CD4-positive, alpha-beta T cell (primary cell): ENCODE measurements at regions not wholly inside any gene's neighbourhood (a gene's known extent, or its start where the extent isn't known, plus 50 kb on each side); places are given as distances from the start of the nearest gene placed in this dataset.

Source experiments
- ATAC-seq: fragments of 200-7000 bp; cut with Tn5 transposase; one replicate; pipeline ENCODE4 v1.10.0; 2022; ENCODE audit warnings: mild to moderate bottlenecking; ENCODE audit not compliant: poor library complexity
- CTCF ChIA-PET: fragments of 350-600 bp; sonication (Branson Sonifier 250); formaldehyde crosslinking; loops from one replicate; lab custom pipeline; 2021; ENCODE audit warnings: antibody characterized with exemption, inconsistent platforms; lab: Charles Lee
- POLR2A ChIA-PET: fragments of 350-600 bp; sonication (Branson Sonifier 250); formaldehyde crosslinking; loops from one replicate; lab custom pipeline; 2021; ENCODE audit warnings: antibody characterized with exemption, inconsistent platforms; lab: Charles Lee
- DNase-seq, 14 experiments: peaks; one replicate each; pipeline ENCODE4 v3.0.0-alpha.2; 2013 to 2020; ENCODE audit warnings: mixed read lengths in 2 of 14
- H3K27ac ChIP-seq, 2 donors: one replicate each; pipeline versions ENCODE4 v1.5.1 to v1.7.0; 2013; ENCODE audit warnings: low read length in 2 of 2, low read depth in 1 of 2, mild to moderate bottlenecking in 1 of 2
- H3K27me3 ChIP-seq, 2 experiments: 1 replicate in 1 of 2; 2 replicates in 1 of 2; pipeline versions ENCODE4 v1.6.1 to v1.7.0; 2013; ENCODE audit warnings: low read length in 2 of 2, control low read depth in 1 of 2, mild to moderate bottlenecking in 1 of 2, moderate library complexity in 1 of 2; ENCODE audit not compliant: insufficient read depth in 2 of 2, control insufficient read depth in 1 of 2
- H3K36me3 ChIP-seq: one replicate; pipeline ENCODE4 v1.6.1; 2013; ENCODE audit warnings: low read length, control low read depth; ENCODE audit not compliant: insufficient read depth
- H3K4me1 ChIP-seq: one replicate; pipeline ENCODE4 v1.6.1; 2013; ENCODE audit warnings: low read length, control low read depth; ENCODE audit not compliant: insufficient read depth
- H3K4me3 ChIP-seq: one replicate; pipeline ENCODE4 v1.5.1; 2013; ENCODE audit warnings: mild to moderate bottlenecking, low read length, moderate library complexity
- H3K9me3 ChIP-seq, 2 experiments: 1 replicate in 1 of 2; 2 replicates in 1 of 2; pipeline versions ENCODE4 v1.6.1 to v1.7.0; 2013; ENCODE audit warnings: low read length in 2 of 2, mild to moderate bottlenecking in 2 of 2, control low read depth in 1 of 2, moderate library complexity in 1 of 2; ENCODE audit not compliant: control insufficient read depth in 1 of 2, insufficient read depth in 1 of 2
- H3K27ac Mint-ChIP-seq: one replicate; pipeline ENCODE4 v1.8.0; 2020; ENCODE audit warnings: mixed read lengths
- H3K27me3 Mint-ChIP-seq: one replicate; pipeline ENCODE4 v1.8.0; 2021; ENCODE audit warnings: mixed read lengths
- H3K36me3 Mint-ChIP-seq: one replicate; pipeline ENCODE4 v1.8.0; 2021; ENCODE audit warnings: low read depth, mixed read lengths
- H3K4me1 Mint-ChIP-seq: one replicate; pipeline ENCODE4 v1.8.0; 2021; ENCODE audit warnings: low read depth, mixed read lengths
- H3K4me3 Mint-ChIP-seq: one replicate; pipeline ENCODE4 v1.8.0; 2020; ENCODE audit warnings: mild to moderate bottlenecking, mixed read lengths
- H3K9me3 Mint-ChIP-seq: one replicate; pipeline ENCODE4 v1.8.0; 2020; ENCODE audit warnings: mixed read lengths
- intact Hi-C, 2 experiments: fragments of 100-400 bp; cut with DNase I in 1 of 2; cut with micrococcal nuclease in 1 of 2; formaldehyde crosslinking; loops; one replicate each; pipeline versions ENCODE4 v1.15.1 to v1.9.0; 2023 to 2025; cut with DNase I, micrococcal nuclease
- TF ChIP-seq, protein P1 (sequence below): fragments of 200-600 bp; IDR thresholded peaks from one replicate; pipeline ENCODE4 v1.8.0; 2022; ENCODE audit warnings: antibody characterized with exemption, mild to moderate bottlenecking

DNA sequence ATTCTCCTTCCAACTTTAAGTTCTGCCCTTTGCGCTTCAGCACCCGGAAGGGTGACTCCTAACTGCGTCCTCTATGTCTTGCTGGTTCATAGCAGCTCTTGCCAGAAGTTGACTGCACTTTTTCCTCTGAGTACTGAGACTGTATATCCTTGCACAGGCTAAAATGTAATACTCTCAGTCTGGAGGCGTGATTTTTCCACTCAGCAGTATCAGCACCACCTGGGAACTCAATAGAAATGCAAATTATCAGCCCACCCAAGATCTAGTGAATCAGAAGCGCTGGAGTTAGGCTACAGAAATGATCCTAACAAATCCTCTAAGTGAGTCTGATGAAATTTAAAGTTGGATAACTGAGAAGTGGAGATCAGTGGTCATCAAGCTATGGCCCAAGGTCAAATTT, 1611.9 kb upstream of the SLC10A2 start:
- Histone ChIP-seq H3K27ac (no peak overlapping the region), H3K9me3 (no peaks in the 10 kb centered on the region), H3K4me3 (no peak overlapping the region), H3K27me3 (no peaks in the 10 kb centered on the region), H3K36me3 (no peaks in the 10 kb centered on the region), H3K4me1 (no peaks in the 10 kb centered on the region)
- H3K4me3 Mint-ChIP-seq = no peak overlapping the region
- DNase-seq (no peak), ATAC-seq (no peak)
- TF ChIP-seq, protein P1, sequence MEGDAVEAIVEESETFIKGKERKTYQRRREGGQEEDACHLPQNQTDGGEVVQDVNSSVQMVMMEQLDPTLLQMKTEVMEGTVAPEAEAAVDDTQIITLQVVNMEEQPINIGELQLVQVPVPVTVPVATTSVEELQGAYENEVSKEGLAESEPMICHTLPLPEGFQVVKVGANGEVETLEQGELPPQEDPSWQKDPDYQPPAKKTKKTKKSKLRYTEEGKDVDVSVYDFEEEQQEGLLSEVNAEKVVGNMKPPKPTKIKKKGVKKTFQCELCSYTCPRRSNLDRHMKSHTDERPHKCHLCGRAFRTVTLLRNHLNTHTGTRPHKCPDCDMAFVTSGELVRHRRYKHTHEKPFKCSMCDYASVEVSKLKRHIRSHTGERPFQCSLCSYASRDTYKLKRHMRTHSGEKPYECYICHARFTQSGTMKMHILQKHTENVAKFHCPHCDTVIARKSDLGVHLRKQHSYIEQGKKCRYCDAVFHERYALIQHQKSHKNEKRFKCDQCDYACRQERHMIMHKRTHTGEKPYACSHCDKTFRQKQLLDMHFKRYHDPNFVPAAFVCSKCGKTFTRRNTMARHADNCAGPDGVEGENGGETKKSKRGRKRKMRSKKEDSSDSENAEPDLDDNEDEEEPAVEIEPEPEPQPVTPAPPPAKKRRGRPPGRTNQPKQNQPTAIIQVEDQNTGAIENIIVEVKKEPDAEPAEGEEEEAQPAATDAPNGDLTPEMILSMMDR = no peak
- H3K4me1 Mint-ChIP-seq = no peaks in the 10 kb centered on the region
- intact Hi-C loops = no loop called here
- no peak overlapping the region for H3K27ac Mint-ChIP-seq
- CTCF ChIA-PET = no interaction called here
- H3K27me3 Mint-ChIP-seq = no peaks in the 10 kb centered on the region
- no peaks in the 10 kb centered on the region for H3K36me3 Mint-ChIP-seq
- POLR2A ChIA-PET = no interaction called here
- H3K9me3 Mint-ChIP-seq = peaks cover 2% of the 10 kb centered on the region

DNA sequence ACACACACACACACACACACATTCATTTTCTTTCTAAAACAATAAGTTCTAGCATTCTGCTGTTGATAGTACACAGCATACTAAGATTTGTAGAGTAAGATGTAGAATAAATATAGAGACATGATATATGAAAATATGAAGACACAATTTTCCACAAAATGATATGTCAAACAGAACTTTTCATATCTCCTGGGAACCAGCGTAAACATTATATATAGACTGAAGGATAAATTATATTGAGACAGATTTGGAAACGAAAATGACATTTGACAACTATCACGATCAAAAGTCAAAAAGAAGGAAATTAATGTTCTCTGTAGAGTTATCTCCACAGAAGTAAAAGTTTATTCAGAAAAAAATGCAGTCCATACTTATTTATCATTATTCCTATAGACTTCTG, 1605.7 kb upstream of the SLC10A2 start:
- intact Hi-C loops = no loop called here
- no peaks in the 10 kb centered on the region for H3K9me3 ChIP-seq
- Mint-ChIP-seq H3K4me3 (no peak overlapping the region), H3K27me3 (no peaks in the 10 kb centered on the region), H3K9me3 (peaks cover 2% of the 10 kb centered on the region), H3K36me3 (no peaks in the 10 kb centered on the region), H3K27ac (no peak overlapping the region), H3K4me1 (no peaks in the 10 kb centered on the region)
- ChIA-PET POLR2A (no interaction called here), CTCF (no interaction called here)
- no peaks in the 10 kb centered on the region for H3K27me3 ChIP-seq
- TF ChIP-seq, protein P1 = no peak
- DNase-seq = no peak
- H3K36me3 ChIP-seq = no peaks in the 10 kb centered on the region
- no peak overlapping the region for H3K4me3 ChIP-seq
- no peak overlapping the region for H3K27ac ChIP-seq
- no peaks in the 10 kb centered on the region for H3K4me1 ChIP-seq
- no peak for ATAC-seq

DNA sequence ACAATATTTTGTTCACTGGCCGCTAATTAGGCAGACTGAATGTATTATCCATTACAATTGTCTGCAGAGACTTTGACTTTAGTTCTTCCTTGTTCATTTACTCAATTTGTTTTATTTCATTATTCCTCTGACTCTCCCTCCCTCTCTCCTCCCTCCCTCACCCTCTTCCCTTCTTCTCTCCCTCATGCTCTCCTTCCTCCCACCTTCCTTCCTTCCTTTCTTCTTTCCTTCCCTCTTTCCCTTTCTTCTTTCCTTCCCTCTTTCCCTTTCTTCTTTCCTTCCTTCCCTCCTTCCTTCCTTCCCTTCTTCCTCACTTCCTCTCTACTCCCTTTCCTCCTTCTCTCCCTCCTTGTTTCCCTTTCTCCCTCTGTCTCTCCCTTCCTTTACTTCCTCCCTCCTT, 1591.0 kb upstream of the SLC10A2 start:
- no peak overlapping the region for H3K4me3 ChIP-seq
- H3K27ac ChIP-seq = no peak overlapping the region
- no peaks in the 10 kb centered on the region for H3K36me3 Mint-ChIP-seq
- H3K9me3 ChIP-seq = peaks cover 0 to 4% of the 10 kb centered on the region in 2 experiments
- peaks cover 3% of the 10 kb centered on the region for H3K9me3 Mint-ChIP-seq
- H3K4me1 ChIP-seq = no peaks in the 10 kb centered on the region
- ChIA-PET POLR2A (no interaction called here), CTCF (no interaction called here)
- no peaks in the 10 kb centered on the region for H3K27me3 ChIP-seq
- H3K27me3 Mint-ChIP-seq = no peaks in the 10 kb centered on the region
- DNase-seq (no peak), ATAC-seq (no peak)
- H3K4me3 Mint-ChIP-seq = no peak overlapping the region
- no peaks in the 10 kb centered on the region for H3K36me3 ChIP-seq
- no peak overlapping the region for H3K27ac Mint-ChIP-seq
- intact Hi-C loops = no loop called here
- TF ChIP-seq, protein P1 = no peak
- no peaks in the 10 kb centered on the region for H3K4me1 Mint-ChIP-seq
